ENCODE measurements at regions not wholly inside any gene's neighbourhood (a gene's known extent, or its start where the extent isn't known, plus 50 kb on each side); places are given as distances from the start of the nearest gene placed in this dataset.

GRCh38 chr12:65646127-65646643 is 178.1 kb upstream of the HMGA2 start:
- no peak for TF ChIP-seq POLR2A (IDR thresholded peaks at IDR 0.05; ENCODE audit: extremely low read depth, insufficient read length)
- TF ChIP-seq CTCF (IDR thresholded peaks at IDR 0.05; ENCODE audit: low read depth, low read length), result no peak
